ENCODE measurements at regions not wholly inside any gene's neighbourhood (a gene's known extent, or its start where the extent isn't known, plus 50 kb on each side); places are given as distances from the start of the nearest gene placed in this dataset.

DNA sequence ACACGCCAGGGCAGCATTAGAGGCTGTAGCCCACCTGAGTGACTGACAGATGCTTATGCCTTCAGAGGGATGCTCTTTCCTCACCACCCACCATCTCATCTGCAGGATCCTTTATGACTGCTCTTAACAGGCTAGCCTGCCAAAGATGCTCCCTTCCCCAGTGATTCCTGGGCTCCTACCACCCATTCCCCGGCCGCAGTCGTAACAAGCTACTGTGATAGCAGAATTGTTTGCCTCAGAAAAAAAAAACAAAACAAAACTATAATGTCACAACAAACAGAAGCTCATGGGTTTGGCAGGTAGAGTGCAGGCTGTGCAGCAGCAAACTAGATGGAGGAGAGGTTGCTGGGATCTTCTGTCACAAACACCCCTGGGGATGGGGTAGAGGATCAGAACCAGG lies 343.9 kb upstream of the ZMIZ1 start:
- TF ChIP-seq, protein P1, sequence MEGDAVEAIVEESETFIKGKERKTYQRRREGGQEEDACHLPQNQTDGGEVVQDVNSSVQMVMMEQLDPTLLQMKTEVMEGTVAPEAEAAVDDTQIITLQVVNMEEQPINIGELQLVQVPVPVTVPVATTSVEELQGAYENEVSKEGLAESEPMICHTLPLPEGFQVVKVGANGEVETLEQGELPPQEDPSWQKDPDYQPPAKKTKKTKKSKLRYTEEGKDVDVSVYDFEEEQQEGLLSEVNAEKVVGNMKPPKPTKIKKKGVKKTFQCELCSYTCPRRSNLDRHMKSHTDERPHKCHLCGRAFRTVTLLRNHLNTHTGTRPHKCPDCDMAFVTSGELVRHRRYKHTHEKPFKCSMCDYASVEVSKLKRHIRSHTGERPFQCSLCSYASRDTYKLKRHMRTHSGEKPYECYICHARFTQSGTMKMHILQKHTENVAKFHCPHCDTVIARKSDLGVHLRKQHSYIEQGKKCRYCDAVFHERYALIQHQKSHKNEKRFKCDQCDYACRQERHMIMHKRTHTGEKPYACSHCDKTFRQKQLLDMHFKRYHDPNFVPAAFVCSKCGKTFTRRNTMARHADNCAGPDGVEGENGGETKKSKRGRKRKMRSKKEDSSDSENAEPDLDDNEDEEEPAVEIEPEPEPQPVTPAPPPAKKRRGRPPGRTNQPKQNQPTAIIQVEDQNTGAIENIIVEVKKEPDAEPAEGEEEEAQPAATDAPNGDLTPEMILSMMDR (IDR thresholded peaks at IDR 0.05; ENCODE audit: control extremely low read depth, extremely low read depth), result no peak
- Histone ChIP-seq H3K27ac (ENCODE audit: low read depth in 1 of 2, low read length in 1 of 2) (no peak overlapping the region), H3K9me3 (ENCODE audit: control insufficient read depth in 4 of 4, insufficient read depth in 3 of 4, low read length in 3 of 4) (no peaks in the 10 kb centered on the region), H3K27me3 (ENCODE audit: control insufficient read depth in 3 of 3, insufficient read depth in 3 of 3, low read length in 2 of 3) (no peaks in the 10 kb centered on the region), H3K4me1 (ENCODE audit: control insufficient read depth in 5 of 5, insufficient read depth in 5 of 5, low read length in 5 of 5) (peaks cover 0 to 5% (median 0%) of the 10 kb centered on the region in 5 donors), H3K36me3 (ENCODE audit: control insufficient read depth in 4 of 4, insufficient read depth in 4 of 4, low read length in 4 of 4) (no peaks in the 10 kb centered on the region), H3K9ac (ENCODE audit: insufficient read depth in 1 of 2, low read length in 2 of 2) (no peak overlapping the region), H3K4me3 (no peak overlapping the region)
- 94 to 96% methylated on average over 4 of the region's 4 CpGs for WGBS, 2 donors
- DNase-seq, result no peak
- ATAC-seq (ENCODE audit: insufficient read depth, low FRiP score), result no peak

DNA sequence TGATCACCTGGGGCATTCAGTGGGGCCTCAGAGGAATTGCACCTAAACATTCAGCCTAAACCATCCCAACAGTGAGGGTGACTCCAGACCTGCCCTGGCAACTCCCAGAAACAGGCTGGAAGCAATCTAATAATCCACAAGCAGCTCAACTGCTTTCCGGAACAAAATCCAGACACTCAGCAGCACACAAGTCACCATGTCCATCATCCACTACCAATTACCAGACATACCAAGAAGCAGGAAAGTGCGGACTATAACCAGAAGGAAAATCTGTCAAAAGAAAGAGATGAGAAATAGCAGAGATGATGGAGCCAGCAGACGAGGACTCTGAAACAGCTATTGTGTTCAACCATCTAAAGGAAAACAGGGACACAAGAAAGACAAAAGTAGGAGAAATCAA lies 342.6 kb upstream of the ZMIZ1 start:
- no peak overlapping the region for H3K27ac ChIP-seq (ENCODE audit: low read depth in 1 of 2, low read length in 1 of 2)
- whole genome bisulfite sequencing, 2 donors, result 93 to 95% methylated on average over 3 of the region's 3 CpGs
- no peak overlapping the region for H3K4me3 ChIP-seq
- no peak for DNase-seq
- TF ChIP-seq, protein P1 (IDR thresholded peaks at IDR 0.05; ENCODE audit: control extremely low read depth, extremely low read depth), result no peak
- no peaks in the 10 kb centered on the region for H3K27me3 ChIP-seq (ENCODE audit: control insufficient read depth in 3 of 3, insufficient read depth in 3 of 3, low read length in 2 of 3)
- H3K9me3 ChIP-seq (ENCODE audit: control insufficient read depth in 4 of 4, insufficient read depth in 3 of 4, low read length in 3 of 4), result no peaks in the 10 kb centered on the region
- no peak for ATAC-seq (ENCODE audit: insufficient read depth, low FRiP score)
- H3K4me1 ChIP-seq (ENCODE audit: control insufficient read depth in 5 of 5, insufficient read depth in 5 of 5, low read length in 5 of 5), result peaks cover 0 to 5% (median 0%) of the 10 kb centered on the region in 5 donors
- H3K36me3 ChIP-seq (ENCODE audit: control insufficient read depth in 4 of 4, insufficient read depth in 4 of 4, low read length in 4 of 4), result no peaks in the 10 kb centered on the region
- H3K9ac ChIP-seq (ENCODE audit: insufficient read depth in 1 of 2, low read length in 2 of 2), result no peak overlapping the region

DNA sequence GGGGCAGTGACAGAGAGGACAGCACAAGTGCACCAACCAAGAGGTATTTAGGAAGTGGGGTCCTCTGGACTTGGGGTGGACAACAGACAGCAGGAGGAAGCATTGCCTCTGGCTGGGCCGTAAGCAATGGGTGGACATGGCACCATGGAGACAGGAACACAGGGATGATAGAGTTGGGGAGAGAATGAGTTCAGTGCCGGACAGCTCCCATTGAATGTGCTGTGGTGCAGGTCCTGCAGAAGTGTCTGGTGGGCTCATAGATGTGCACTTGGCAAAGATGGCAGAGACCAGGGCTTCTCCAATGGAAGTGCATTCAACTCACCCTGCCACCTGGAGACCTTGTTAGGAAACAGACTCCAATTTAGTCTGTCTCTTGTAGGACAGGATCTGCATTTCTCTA lies 341.5 kb upstream of the ZMIZ1 start:
- ATAC-seq (ENCODE audit: insufficient read depth, low FRiP score), result no peak
- TF ChIP-seq, protein P1 (IDR thresholded peaks at IDR 0.05; ENCODE audit: control extremely low read depth, extremely low read depth), result no peak
- H3K9me3 ChIP-seq (ENCODE audit: control insufficient read depth in 4 of 4, insufficient read depth in 3 of 4, low read length in 3 of 4), result no peaks in the 10 kb centered on the region
- H3K27ac ChIP-seq (ENCODE audit: low read depth in 1 of 2, low read length in 1 of 2), result peak overlapping the region in 1 of 2 donors; percentile 87
- 93 to 96% methylated on average over 2 of the region's 2 CpGs for WGBS, 2 donors
- H3K27me3 ChIP-seq (ENCODE audit: control insufficient read depth in 3 of 3, insufficient read depth in 3 of 3, low read length in 2 of 3), result no peaks in the 10 kb centered on the region
- no peaks in the 10 kb centered on the region for H3K36me3 ChIP-seq (ENCODE audit: control insufficient read depth in 4 of 4, insufficient read depth in 4 of 4, low read length in 4 of 4)
- peak in 1 of 3 donors; percentile 11 for DNase-seq
- peaks cover 0 to 5% (median 0%) of the 10 kb centered on the region in 5 donors for H3K4me1 ChIP-seq (ENCODE audit: control insufficient read depth in 5 of 5, insufficient read depth in 5 of 5, low read length in 5 of 5)
- no peak overlapping the region for H3K9ac ChIP-seq (ENCODE audit: insufficient read depth in 1 of 2, low read length in 2 of 2)
- no peak overlapping the region for H3K4me3 ChIP-seq

DNA sequence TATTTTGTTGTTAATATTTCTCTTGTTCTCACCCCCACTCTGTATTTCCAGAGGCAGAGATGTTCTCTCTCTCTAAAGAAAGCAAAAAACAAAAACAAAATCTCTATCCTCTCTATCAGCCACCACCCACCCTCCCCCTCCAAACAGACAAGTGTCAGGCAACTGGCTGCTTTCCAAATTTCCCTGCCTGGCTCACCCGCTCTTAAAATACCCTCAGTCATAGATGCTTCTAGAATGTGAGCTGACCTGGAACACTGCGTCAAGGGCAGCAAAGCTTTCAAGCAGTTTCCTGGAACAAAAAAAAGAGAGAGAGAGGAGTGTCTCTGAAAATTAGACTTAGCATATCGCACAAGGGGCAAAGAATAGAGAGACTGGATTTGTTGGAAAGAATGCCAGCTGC lies 341.0 kb upstream of the ZMIZ1 start:
- WGBS, 2 donors, result 26 to 51% methylated on average over 3 of the region's 3 CpGs
- TF ChIP-seq, protein P1 (IDR thresholded peaks at IDR 0.05; ENCODE audit: control extremely low read depth, extremely low read depth), result no peak
- peaks cover 0 to 5% (median 0%) of the 10 kb centered on the region in 5 donors for H3K4me1 ChIP-seq (ENCODE audit: control insufficient read depth in 5 of 5, insufficient read depth in 5 of 5, low read length in 5 of 5)
- H3K36me3 ChIP-seq (ENCODE audit: control insufficient read depth in 4 of 4, insufficient read depth in 4 of 4, low read length in 4 of 4), result no peaks in the 10 kb centered on the region
- H3K27ac ChIP-seq (ENCODE audit: low read depth in 1 of 2, low read length in 1 of 2), result peak overlapping the region in 1 of 2 donors; percentile 87
- no peaks in the 10 kb centered on the region for H3K9me3 ChIP-seq (ENCODE audit: control insufficient read depth in 4 of 4, insufficient read depth in 3 of 4, low read length in 3 of 4)
- no peak overlapping the region for H3K4me3 ChIP-seq
- H3K27me3 ChIP-seq (ENCODE audit: control insufficient read depth in 3 of 3, insufficient read depth in 3 of 3, low read length in 2 of 3), result no peaks in the 10 kb centered on the region
- H3K9ac ChIP-seq (ENCODE audit: insufficient read depth in 1 of 2, low read length in 2 of 2), result no peak overlapping the region
- DNase-seq (peak; percentile 26 to 48 (median 29)), ATAC-seq (ENCODE audit: insufficient read depth, low FRiP score) (no peak)

All from lung (tissue), 11 donors.